Cardiac fibroblast (primary cell): ENCODE measurements at regions not wholly inside any gene's neighbourhood (a gene's known extent, or its start where the extent isn't known, plus 50 kb on each side); places are given as distances from the start of the nearest gene placed in this dataset.

Experiments used
- DNase-seq, 2 donors: peaks; one replicate each; pipeline versions ENCODE4 v3.0.0 to v3.0.0-alpha.2; 2010; ENCODE audit warnings: low read depth in 2 of 2
- H3K4me3 ChIP-seq, 2 donors: replicated peaks in 1 of 2; 1 replicate in 1 of 2; 2 replicates in 1 of 2; pipeline ENCODE4 v1.5.1; 2011; ENCODE audit warnings: low read depth in 2 of 2, low read length in 2 of 2, mild to moderate bottlenecking in 2 of 2, moderate library complexity in 1 of 2
- TF ChIP-seq, protein P1 (sequence below): IDR thresholded peaks from one replicate; pipeline ENCODE4 v1.5.1; 2011; ENCODE audit warnings: low read depth, mild to moderate bottlenecking, low read length, inconsistent platforms

DNA sequence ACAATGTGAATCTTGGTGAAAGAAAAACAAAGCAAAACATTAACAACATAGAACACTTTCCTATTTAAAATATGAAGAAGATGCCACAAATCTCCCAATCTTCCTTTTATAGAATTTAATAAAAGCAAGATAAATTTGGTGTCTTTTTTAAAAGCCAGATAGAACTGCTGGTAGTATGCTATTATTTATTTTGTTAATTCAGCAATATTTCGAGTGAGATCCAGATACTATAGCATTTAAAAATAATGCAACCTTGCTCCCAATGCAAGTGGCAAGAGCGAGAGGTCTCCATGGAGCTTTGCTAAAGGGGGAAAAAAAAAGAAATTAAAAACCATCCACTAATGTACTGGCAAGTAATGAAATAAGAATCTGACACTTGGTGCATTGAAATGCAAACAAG lies 121.8 kb downstream of the IL20RB start:
- no peak for DNase-seq
- H3K4me3 ChIP-seq = no peak overlapping the region
- TF ChIP-seq, protein P1, sequence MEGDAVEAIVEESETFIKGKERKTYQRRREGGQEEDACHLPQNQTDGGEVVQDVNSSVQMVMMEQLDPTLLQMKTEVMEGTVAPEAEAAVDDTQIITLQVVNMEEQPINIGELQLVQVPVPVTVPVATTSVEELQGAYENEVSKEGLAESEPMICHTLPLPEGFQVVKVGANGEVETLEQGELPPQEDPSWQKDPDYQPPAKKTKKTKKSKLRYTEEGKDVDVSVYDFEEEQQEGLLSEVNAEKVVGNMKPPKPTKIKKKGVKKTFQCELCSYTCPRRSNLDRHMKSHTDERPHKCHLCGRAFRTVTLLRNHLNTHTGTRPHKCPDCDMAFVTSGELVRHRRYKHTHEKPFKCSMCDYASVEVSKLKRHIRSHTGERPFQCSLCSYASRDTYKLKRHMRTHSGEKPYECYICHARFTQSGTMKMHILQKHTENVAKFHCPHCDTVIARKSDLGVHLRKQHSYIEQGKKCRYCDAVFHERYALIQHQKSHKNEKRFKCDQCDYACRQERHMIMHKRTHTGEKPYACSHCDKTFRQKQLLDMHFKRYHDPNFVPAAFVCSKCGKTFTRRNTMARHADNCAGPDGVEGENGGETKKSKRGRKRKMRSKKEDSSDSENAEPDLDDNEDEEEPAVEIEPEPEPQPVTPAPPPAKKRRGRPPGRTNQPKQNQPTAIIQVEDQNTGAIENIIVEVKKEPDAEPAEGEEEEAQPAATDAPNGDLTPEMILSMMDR = no peak

DNA sequence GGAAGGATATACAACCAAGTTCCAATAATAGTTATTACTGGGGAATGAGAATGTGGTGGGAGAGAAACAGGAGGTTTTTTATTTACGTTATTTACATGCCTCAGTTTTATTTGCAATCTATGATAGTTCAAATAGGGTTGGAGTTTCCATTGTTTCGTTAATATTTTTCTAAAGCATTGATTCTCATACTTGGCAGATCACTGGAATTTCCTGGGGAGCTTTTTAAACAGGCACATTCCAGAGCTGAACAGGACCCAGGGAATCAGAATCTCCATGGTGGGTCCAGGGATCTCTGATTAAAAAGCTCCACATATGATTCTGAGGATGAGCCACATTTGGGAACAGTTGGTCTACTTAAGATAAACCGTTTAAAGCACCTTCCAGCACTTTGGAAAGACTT lies 123.9 kb downstream of the IL20RB start:
- no peak for DNase-seq
- H3K4me3 ChIP-seq = no peak overlapping the region
- TF ChIP-seq, protein P1 = no peak

DNA sequence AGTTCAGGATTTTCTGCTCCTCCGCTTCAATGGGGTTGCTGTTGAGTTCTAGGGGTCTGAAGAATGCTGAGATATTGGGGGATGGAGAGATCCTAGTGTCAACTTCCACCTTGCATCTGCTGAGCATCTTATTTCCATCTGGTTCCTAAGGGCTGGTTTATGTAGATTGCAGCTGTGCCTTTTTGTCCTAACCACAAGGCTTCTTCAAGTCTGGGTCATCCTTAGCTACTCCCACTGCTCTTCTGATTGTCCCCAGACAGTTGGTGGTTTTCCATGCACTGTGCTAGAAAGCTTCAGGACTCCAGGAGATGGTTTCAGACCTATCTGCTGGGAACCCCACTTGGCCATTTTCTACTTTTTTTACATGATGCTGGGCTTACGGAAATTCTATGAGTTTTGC lies 125.0 kb downstream of the IL20RB start:
- TF ChIP-seq, protein P1 = no peak

DNA sequence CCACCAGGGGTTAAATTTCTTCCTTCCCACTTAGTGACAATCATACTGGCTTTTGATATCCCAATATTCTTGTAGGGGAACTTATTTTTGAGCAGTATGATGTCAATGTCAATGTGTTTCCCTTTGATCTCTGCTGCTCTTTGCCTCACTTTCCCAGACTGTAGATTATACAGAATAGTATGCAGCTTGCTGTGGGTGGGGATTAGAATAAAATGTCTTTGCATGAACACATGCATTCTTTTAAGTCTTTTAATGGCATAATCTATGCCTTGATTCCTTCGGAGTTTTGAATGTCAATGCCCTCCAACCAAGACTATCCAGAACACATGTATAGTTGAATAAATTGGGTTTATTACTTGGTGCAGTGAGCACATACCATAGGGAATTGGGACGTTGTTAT lies 125.5 kb downstream of the IL20RB start:
- TF ChIP-seq, protein P1 = no peak
- no peak overlapping the region for H3K4me3 ChIP-seq
- DNase-seq = no peak

More for the DNA sequence above, 125.0 kb downstream of the IL20RB start:
- DNase-seq = no peak
- H3K4me3 ChIP-seq = no peak overlapping the region

DNA sequence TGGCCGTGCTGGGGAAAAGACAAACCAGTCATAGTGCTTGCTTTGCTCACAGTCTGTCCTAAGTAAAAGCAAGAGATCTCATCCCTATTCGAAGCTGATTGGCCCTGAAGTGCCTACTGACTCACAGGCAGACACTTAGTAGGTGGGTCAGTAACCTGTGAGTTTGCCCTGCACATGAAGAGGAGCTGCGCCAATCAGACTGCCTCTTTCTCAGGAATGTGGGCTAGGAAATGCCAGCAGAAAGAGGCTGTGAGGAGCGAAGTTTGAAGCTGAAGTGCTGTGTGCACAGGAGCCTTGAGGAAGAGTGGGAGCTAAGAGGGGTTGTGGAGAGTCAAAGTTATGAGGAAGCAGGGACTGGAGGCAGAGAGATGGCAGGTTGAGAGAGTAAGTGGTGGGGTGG lies 126.8 kb downstream of the IL20RB start:
- no peak for DNase-seq
- TF ChIP-seq, protein P1 = no peak
- no peak overlapping the region for H3K4me3 ChIP-seq

DNA sequence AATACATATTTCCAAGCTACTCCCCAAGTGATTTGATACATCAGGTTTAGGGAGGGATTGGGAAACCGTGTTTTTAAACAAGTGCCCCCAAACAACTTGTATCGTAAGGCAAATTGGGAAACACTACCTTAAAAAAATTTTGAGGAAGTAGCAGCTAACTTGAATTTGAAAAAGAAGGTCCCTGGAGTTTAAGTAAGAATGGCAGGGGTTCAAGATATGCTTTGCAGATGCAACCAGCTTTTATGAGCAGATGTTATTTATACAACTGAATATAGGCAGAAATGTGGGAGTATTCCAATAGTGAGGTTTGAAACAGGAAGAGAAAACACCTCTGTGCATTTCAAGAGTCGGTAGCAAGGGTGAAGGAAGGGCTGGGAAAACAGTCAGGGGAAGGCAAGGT lies 139.6 kb downstream of the IL20RB start:
- no peak for DNase-seq
- TF ChIP-seq, protein P1 = no peak
- H3K4me3 ChIP-seq = no peak overlapping the region

DNA sequence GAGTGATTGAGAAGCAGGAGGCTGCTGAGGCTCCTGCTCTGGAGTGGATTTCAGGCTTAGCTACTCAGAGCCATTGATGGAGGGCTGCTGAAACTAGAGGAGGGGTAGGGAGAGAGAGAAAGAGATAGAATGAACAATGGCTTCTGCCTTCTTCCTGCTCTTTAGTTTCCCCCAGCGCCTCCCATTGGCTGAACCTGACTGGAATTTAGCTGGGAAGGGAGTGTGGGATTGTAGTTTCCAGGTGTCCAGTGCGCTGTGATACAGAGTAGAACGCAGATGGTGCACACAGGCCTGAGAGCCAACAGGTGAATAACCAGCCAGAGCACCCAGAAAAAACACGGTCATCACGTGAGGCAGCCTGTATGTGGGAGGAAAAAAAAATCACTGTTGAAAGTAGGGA lies 140.1 kb downstream of the IL20RB start:
- H3K4me3 ChIP-seq = no peak overlapping the region
- TF ChIP-seq, protein P1 = no peak
- no peak for DNase-seq
